OCI-LY3 (cell line): ENCODE measurements at regions not wholly inside any gene's neighbourhood (a gene's known extent, or its start where the extent isn't known, plus 50 kb on each side); places are given as distances from the start of the nearest gene placed in this dataset.

Experiments
- H2AFZ ChIP-seq: fragments of 200-600, 300-600 bp; shearing (Covaris generic); 2 replicates; pipeline ENCODE4 v1.6.0; 2014; ENCODE audit warnings: antibody characterized with exemption, low read depth, low read length
- H3K27ac ChIP-seq: fragments of 200-600, 300-600 bp; sonication (generic); 2 replicates; pipeline ENCODE4 v1.5.1; 2014; ENCODE audit warnings: mild to moderate bottlenecking, low read length, moderate library complexity, mixed read lengths
- H3K27me3 ChIP-seq: fragments of 200-600, 300-600 bp; sonication (generic); 2 replicates; pipeline ENCODE4 v1.6.1; 2014; ENCODE audit warnings: low read depth, low read length, mixed read lengths
- H3K36me3 ChIP-seq: fragments of 200-600, 300-600 bp; sonication (generic); replicated peaks from 2 replicates; pipeline ENCODE3; 2014; ENCODE audit warnings: low read depth, low read length, mixed read lengths
- H3K4me1 ChIP-seq: fragments of 300-600, 200-600 bp; sonication (generic); 2 replicates; pipeline ENCODE4 v1.6.1; 2014; ENCODE audit warnings: low read length, mixed read lengths
- H3K4me2 ChIP-seq: fragments of 200-600, 300-600 bp; sonication (generic); 2 replicates; pipeline ENCODE4 v1.6.1; 2014; ENCODE audit warnings: low read length, mixed read lengths
- H3K4me3 ChIP-seq: fragments of 300-600, 200-600 bp; sonication (generic); 2 replicates; pipeline ENCODE4 v1.5.1; 2014; ENCODE audit warnings: antibody characterized with exemption, mild to moderate bottlenecking, low read length, moderate library complexity
- H3K79me2 ChIP-seq: fragments of 300-600, 200-600 bp; shearing (Covaris generic); 2 replicates; pipeline ENCODE4 v1.6.1; 2014; ENCODE audit warnings: mild to moderate bottlenecking, low read length, mixed read lengths
- H3K9ac ChIP-seq: fragments of 300-600, 200-600 bp; shearing (Covaris generic); 2 replicates; pipeline ENCODE4 v1.6.0; 2014; ENCODE audit warnings: mild to moderate bottlenecking, low read length, moderate library complexity
- H3K9me3 ChIP-seq: fragments of 200-600, 300-600 bp; shearing (Covaris generic); 2 replicates; pipeline ENCODE4 v1.6.1; 2014; ENCODE audit warnings: low read length, mixed read lengths; ENCODE audit not compliant: insufficient read depth
- H4K20me1 ChIP-seq: fragments of 200-600, 300-600 bp; sonication (generic); 2 replicates; pipeline ENCODE4 v1.6.1; 2016; ENCODE audit warnings: low read length, mixed read lengths; ENCODE audit not compliant: insufficient read depth
- EZH2phosphoT487 ChIP-seq: fragments of 200-600 bp; shearing (Covaris generic); IDR thresholded peaks from 2 replicates; pipeline ENCODE4 v1.6.1; 2018; ENCODE audit warnings: antibody characterized with exemption, mixed run types, low read depth
- TF ChIP-seq, protein P1 (sequence below): fragments of 200-600, 300-600 bp; sonication (generic); IDR thresholded peaks from 2 replicates; pipeline ENCODE4 v1.5.1; 2014; ENCODE audit warnings: antibody characterized with exemption, low read length, low read depth

DNA sequence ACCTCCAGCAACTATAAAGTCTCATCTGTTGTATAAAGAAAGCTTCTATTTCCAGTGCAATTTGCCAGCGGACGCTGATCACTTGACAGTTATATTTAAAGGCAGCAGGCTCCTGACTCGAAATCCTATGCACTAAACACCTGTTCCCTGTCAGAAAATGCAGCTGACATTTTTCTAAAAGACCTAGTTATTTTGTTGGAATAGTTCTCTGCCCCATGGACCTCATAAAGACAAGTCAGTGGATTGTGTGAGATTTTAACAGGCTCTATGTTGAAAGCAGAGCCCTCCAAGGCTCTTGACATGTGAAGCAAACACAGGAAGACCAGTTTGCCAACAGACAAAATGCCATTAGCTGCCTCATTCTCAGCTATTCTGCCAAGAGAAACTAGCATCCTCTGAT lies 304.7 kb upstream of the KLF12 start:
- no peak overlapping the region for H3K4me3 ChIP-seq
- no peaks in the 10 kb centered on the region for H3K36me3 ChIP-seq
- no peak for TF ChIP-seq EZH2phosphoT487
- TF ChIP-seq, protein P1, sequence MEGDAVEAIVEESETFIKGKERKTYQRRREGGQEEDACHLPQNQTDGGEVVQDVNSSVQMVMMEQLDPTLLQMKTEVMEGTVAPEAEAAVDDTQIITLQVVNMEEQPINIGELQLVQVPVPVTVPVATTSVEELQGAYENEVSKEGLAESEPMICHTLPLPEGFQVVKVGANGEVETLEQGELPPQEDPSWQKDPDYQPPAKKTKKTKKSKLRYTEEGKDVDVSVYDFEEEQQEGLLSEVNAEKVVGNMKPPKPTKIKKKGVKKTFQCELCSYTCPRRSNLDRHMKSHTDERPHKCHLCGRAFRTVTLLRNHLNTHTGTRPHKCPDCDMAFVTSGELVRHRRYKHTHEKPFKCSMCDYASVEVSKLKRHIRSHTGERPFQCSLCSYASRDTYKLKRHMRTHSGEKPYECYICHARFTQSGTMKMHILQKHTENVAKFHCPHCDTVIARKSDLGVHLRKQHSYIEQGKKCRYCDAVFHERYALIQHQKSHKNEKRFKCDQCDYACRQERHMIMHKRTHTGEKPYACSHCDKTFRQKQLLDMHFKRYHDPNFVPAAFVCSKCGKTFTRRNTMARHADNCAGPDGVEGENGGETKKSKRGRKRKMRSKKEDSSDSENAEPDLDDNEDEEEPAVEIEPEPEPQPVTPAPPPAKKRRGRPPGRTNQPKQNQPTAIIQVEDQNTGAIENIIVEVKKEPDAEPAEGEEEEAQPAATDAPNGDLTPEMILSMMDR: no peak
- no peaks in the 10 kb centered on the region for H3K9me3 ChIP-seq
- no peak overlapping the region for H3K4me2 ChIP-seq
- H3K4me1 ChIP-seq: no peaks in the 10 kb centered on the region
- H3K27ac ChIP-seq: no peak overlapping the region
- H3K27me3 ChIP-seq: no peaks in the 10 kb centered on the region
- H4K20me1 ChIP-seq: no peaks in the 10 kb centered on the region
- no peak overlapping the region for H2AFZ ChIP-seq
- no peak overlapping the region for H3K9ac ChIP-seq
- H3K79me2 ChIP-seq: no peaks in the 10 kb centered on the region

DNA sequence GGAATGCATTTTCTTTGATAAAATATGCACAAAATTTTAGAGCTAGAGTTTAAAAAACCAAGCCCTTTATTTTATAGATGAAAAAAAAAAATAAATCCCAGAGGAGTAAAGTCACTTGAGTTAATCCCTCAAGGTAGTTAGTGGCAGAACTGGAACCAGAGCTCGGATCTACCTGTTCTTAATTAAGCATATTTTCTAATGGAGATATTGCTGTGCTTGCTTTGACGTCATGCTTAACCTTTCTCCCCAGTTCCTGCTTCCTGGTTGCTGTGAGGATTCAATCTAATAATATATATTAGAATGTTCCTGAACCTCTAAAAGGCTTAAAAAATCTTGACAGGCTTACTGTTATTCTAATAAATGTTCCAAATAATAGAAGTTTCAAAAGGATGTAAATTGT lies 300.6 kb upstream of the KLF12 start:
- H3K36me3 ChIP-seq: no peaks in the 10 kb centered on the region
- no peaks in the 10 kb centered on the region for H4K20me1 ChIP-seq
- H3K27ac ChIP-seq: no peak overlapping the region
- TF ChIP-seq, protein P1: no peak
- TF ChIP-seq EZH2phosphoT487: no peak
- no peaks in the 10 kb centered on the region for H3K9me3 ChIP-seq
- no peaks in the 10 kb centered on the region for H3K27me3 ChIP-seq
- no peak overlapping the region for H3K4me3 ChIP-seq
- no peak overlapping the region for H2AFZ ChIP-seq
- H3K4me2 ChIP-seq: no peak overlapping the region
- no peaks in the 10 kb centered on the region for H3K4me1 ChIP-seq
- no peak overlapping the region for H3K9ac ChIP-seq
- no peaks in the 10 kb centered on the region for H3K79me2 ChIP-seq

DNA sequence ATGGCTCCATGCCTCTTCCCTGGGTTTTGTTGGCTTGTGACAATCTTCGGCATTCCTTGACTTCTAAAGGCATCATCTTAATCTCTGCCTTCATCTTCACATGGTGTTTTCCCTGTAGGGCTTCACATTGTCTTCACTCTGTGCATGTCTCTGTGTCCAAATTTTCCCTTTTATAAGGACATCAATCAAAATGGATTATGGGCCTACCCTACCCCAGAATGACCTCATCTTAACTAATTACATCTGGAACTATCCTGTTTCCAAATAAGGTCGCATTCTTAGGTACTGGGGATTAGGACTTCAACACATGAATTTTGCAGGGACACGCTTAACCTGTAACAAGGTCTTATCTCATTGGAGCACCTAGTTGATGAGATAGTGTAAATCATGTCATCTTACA lies 290.3 kb upstream of the KLF12 start:
- Histone ChIP-seq H2AFZ (no peak overlapping the region), H4K20me1 (no peaks in the 10 kb centered on the region), H3K9me3 (no peaks in the 10 kb centered on the region), H3K9ac (no peak overlapping the region), H3K27me3 (peaks cover 6% of the 10 kb centered on the region; the same call in 1 of the 2 replicates), H3K4me3 (no peak overlapping the region), H3K4me1 (no peaks in the 10 kb centered on the region), H3K4me2 (no peak overlapping the region), H3K79me2 (no peaks in the 10 kb centered on the region), H3K27ac (no peak overlapping the region), H3K36me3 (no peaks in the 10 kb centered on the region)
- no peak for TF ChIP-seq EZH2phosphoT487
- TF ChIP-seq, protein P1: no peak

DNA sequence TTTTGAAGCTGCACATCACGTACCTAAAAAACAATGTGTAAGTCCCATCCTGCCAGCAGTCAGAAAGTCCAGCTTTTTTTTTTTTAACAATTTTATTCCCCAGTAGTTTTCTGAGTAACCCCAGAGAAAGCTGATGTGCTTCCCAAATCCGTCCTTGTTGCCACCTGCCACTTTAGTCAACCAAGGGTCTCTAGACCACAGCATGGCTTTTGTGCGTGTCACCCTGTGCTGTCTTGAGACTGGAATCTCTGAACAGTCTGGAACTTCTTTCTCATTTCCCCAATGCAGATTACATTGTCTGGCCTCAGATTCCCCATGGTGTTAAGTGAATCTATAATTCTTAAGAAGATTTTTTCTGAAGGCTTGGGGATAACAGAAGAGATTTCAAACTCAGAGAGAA lies 289.2 kb upstream of the KLF12 start:
- Histone ChIP-seq H3K9ac (no peak overlapping the region), H3K4me3 (no peak overlapping the region), H3K4me2 (no peak overlapping the region), H3K27me3 (peaks cover 6% of the 10 kb centered on the region; the same call in 1 of the 2 replicates), H4K20me1 (no peaks in the 10 kb centered on the region), H3K4me1 (no peaks in the 10 kb centered on the region), H3K36me3 (no peaks in the 10 kb centered on the region), H2AFZ (no peak overlapping the region), H3K27ac (no peak overlapping the region), H3K9me3 (no peaks in the 10 kb centered on the region), H3K79me2 (no peaks in the 10 kb centered on the region)
- no peak for TF ChIP-seq EZH2phosphoT487
- TF ChIP-seq, protein P1: no peak
